T-cell (primary cell): ENCODE measurements at regions not wholly inside any gene's neighbourhood (a gene's known extent, or its start where the extent isn't known, plus 50 kb on each side); places are given as distances from the start of the nearest gene placed in this dataset.

Experiments used
- ATAC-seq, 4 experiments: fragments of 200-7000 bp in 3 of 4; fragments of 150-1000 bp in 1 of 4; cut with Tn5 transposase; replicated peaks in 1 of 4; 1 replicate in 3 of 4; 2 replicates in 1 of 4; pipeline ENCODE4 v1.10.0; 2021; ENCODE audit warnings: moderate library complexity in 3 of 4, mild to moderate bottlenecking in 2 of 4, moderate number of reproducible peaks in 1 of 4
- CTCF ChIA-PET, 2 donors: fragments of 300-600 bp; sonication (Branson Sonifier 250); formaldehyde crosslinking; loops; one replicate each; lab custom pipeline; 2022; ENCODE audit warnings: antibody characterized with exemption in 2 of 2; lab: Charles Lee
- POLR2A ChIA-PET, 2 donors: fragments of 300-600 bp; sonication (Branson Sonifier 250); formaldehyde crosslinking; loops; one replicate each; lab custom pipeline; 2022; ENCODE audit warnings: antibody characterized with exemption in 2 of 2; lab: Charles Lee
- DNase-seq, 35 experiments: peaks; one replicate each; pipeline versions ENCODE4 v3.0.0 to v3.0.0-alpha.2; 2013 to 2023
- H3K27ac ChIP-seq: one replicate; pipeline ENCODE4 v1.5.1; 2013; ENCODE audit warnings: low read length
- H3K27me3 ChIP-seq, 2 experiments: replicated peaks in 1 of 2; 1 replicate in 1 of 2; 2 replicates in 1 of 2; pipeline versions ENCODE4 v1.6.1 to v1.7.0; 2013; ENCODE audit warnings: low read length in 1 of 2, mixed read lengths in 1 of 2; ENCODE audit not compliant: control insufficient read depth in 2 of 2, insufficient read depth in 2 of 2; ENCODE audit errors: extremely low read depth in 1 of 2
- H3K36me3 ChIP-seq, 2 donors: 1 replicate in 1 of 2; 2 replicates in 1 of 2; pipeline versions ENCODE4 v1.6.1 to v1.7.0; 2013; ENCODE audit warnings: low read length in 1 of 2; ENCODE audit not compliant: control insufficient read depth in 2 of 2, insufficient read depth in 1 of 2; ENCODE audit errors: extremely low read depth in 1 of 2
- H3K4me1 ChIP-seq, 2 experiments: 1 replicate in 1 of 2; 2 replicates in 1 of 2; pipeline versions ENCODE4 v1.6.1 to v1.7.0; 2013; ENCODE audit warnings: low read length in 2 of 2, mixed read lengths in 1 of 2; ENCODE audit not compliant: insufficient read depth in 2 of 2, control insufficient read depth in 1 of 2; ENCODE audit errors: extremely low read depth in 1 of 2
- H3K4me3 ChIP-seq, 2 donors: 1 replicate in 1 of 2; 2 replicates in 1 of 2; pipeline versions ENCODE4 v1.5.1 to v1.7.0; 2013; ENCODE audit warnings: mild to moderate bottlenecking in 2 of 2, low read length in 1 of 2, moderate library complexity in 1 of 2; ENCODE audit not compliant: control insufficient read depth in 1 of 2; ENCODE audit errors: extremely low read depth in 1 of 2
- H3K9me3 ChIP-seq: 2 replicates; pipeline ENCODE4 v1.7.0; 2013
- H3K27ac Mint-ChIP-seq, 2 donors: one replicate each; pipeline ENCODE4 v1.8.0; 2020 to 2021; ENCODE audit warnings: mild to moderate bottlenecking in 2 of 2, mixed read lengths in 2 of 2
- H3K27me3 Mint-ChIP-seq, 2 donors: one replicate each; pipeline ENCODE4 v1.8.0; 2021 to 2022; ENCODE audit warnings: mixed read lengths in 2 of 2
- H3K36me3 Mint-ChIP-seq: one replicate; pipeline ENCODE4 v1.8.0; 2021; ENCODE audit warnings: mixed read lengths
- H3K4me1 Mint-ChIP-seq, 3 donors: one replicate each; pipeline ENCODE4 v1.8.0; 2020 to 2022; ENCODE audit warnings: mixed read lengths in 3 of 3, mild to moderate bottlenecking in 1 of 3
- H3K4me3 Mint-ChIP-seq, 3 donors: one replicate each; pipeline ENCODE4 v1.8.0; 2020 to 2022; ENCODE audit warnings: mild to moderate bottlenecking in 3 of 3, mixed read lengths in 3 of 3, moderate library complexity in 3 of 3
- H3K9me3 Mint-ChIP-seq, 3 donors: one replicate each; pipeline ENCODE4 v1.8.0; 2020 to 2022; ENCODE audit warnings: mixed read lengths in 3 of 3
- WGBS: methylation state at CpG from one replicate; pipeline ENCODE4 v1.1.5; 2013; ENCODE audit warnings: missing lambda C conversion rate; ENCODE audit not compliant: insufficient coverage; 5-methylcytosine and 5-hydroxymethylcytosine counted together

- Mint-ChIP-seq H3K27me3 (peaks cover 4 to 10% of the 10 kb centered on the region in 2 donors), H3K9me3 (no peaks in the 10 kb centered on the region), H3K4me1 (no peaks in the 10 kb centered on the region), H3K36me3 (no peaks in the 10 kb centered on the region), H3K4me3 (no peak overlapping the region), H3K27ac (no peak overlapping the region)
- DNase-seq (no peak), ATAC-seq (no peak)
- ChIA-PET POLR2A (no interaction called here), CTCF (no interaction called here)
- no peak overlapping the region for H3K27ac ChIP-seq
- no peaks in the 10 kb centered on the region for H3K9me3 ChIP-seq
- H3K4me3 ChIP-seq = no peak overlapping the region
- no peaks in the 10 kb centered on the region for H3K36me3 ChIP-seq
- WGBS = 80% methylated on average over 1 of the region's 6 CpGs
- H3K4me1 ChIP-seq = peaks cover 0 to 2% of the 10 kb centered on the region in 2 experiments
- H3K27me3 ChIP-seq = peaks cover 0 to 5% of the 10 kb centered on the region in 2 experiments
Observed at GRCh38 chr10:3401491-3401938, 228.9 kb upstream of the PITRM1 start.

- H3K9me3 ChIP-seq = no peaks in the 10 kb centered on the region
- no CpG with 5 or more reads among the region's 5 CpGs for WGBS
- Mint-ChIP-seq H3K4me3 (no peak overlapping the region), H3K9me3 (no peaks in the 10 kb centered on the region), H3K36me3 (no peaks in the 10 kb centered on the region), H3K27ac (no peak overlapping the region), H3K27me3 (peaks cover 6 to 9% of the 10 kb centered on the region in 2 donors), H3K4me1 (peaks cover 0 to 2% (median 0%) of the 10 kb centered on the region in 3 donors)
- H3K27me3 ChIP-seq = peaks cover 0 to 4% of the 10 kb centered on the region in 2 experiments
- DNase-seq (no peak), ATAC-seq (no peak)
- ChIA-PET POLR2A (no interaction called here), CTCF (no interaction called here)
- H3K4me1 ChIP-seq = peaks cover 0 to 2% of the 10 kb centered on the region in 2 experiments
- no peak overlapping the region for H3K4me3 ChIP-seq
- no peaks in the 10 kb centered on the region for H3K36me3 ChIP-seq
- no peak overlapping the region for H3K27ac ChIP-seq
Observed at GRCh38 chr10:3400348-3400747, 227.8 kb upstream of the PITRM1 start.

- CTCF ChIA-PET = no interaction called here
- no peaks in the 10 kb centered on the region for H3K36me3 Mint-ChIP-seq
- no peak overlapping the region for H3K27ac Mint-ChIP-seq
- peaks cover 0 to under 1% (median 0%) of the 10 kb centered on the region in 3 donors for H3K9me3 Mint-ChIP-seq
- H3K4me3 Mint-ChIP-seq = no peak overlapping the region
- Histone ChIP-seq H3K27me3 (peaks cover 0 to 10% of the 10 kb centered on the region in 2 experiments), H3K4me3 (no peak overlapping the region), H3K27ac (no peak overlapping the region), H3K36me3 (no peaks in the 10 kb centered on the region), H3K4me1 (peaks cover 0 to 2% of the 10 kb centered on the region in 2 experiments), H3K9me3 (no peaks in the 10 kb centered on the region)
- H3K27me3 Mint-ChIP-seq = peaks cover 9% of the 10 kb centered on the region in 2 donors
- peaks cover 0 to 2% (median 0%) of the 10 kb centered on the region in 3 donors for H3K4me1 Mint-ChIP-seq
- no peak for DNase-seq
- WGBS = no CpG with 5 or more reads among the region's 6 CpGs
- ATAC-seq = no peak
- POLR2A ChIA-PET = no interaction called here
Observed at GRCh38 chr10:3399756-3400155, 227.2 kb upstream of the PITRM1 start.

- Histone ChIP-seq H3K4me3 (no peak overlapping the region), H3K27me3 (peaks cover 0 to 12% of the 10 kb centered on the region in 2 experiments), H3K9me3 (no peaks in the 10 kb centered on the region), H3K4me1 (peaks cover 0 to 2% of the 10 kb centered on the region in 2 experiments), H3K36me3 (no peaks in the 10 kb centered on the region), H3K27ac (no peak overlapping the region)
- Mint-ChIP-seq H3K9me3 (peaks cover 0 to 6% (median 0%) of the 10 kb centered on the region in 3 donors), H3K36me3 (no peaks in the 10 kb centered on the region), H3K4me1 (peaks cover 0 to 4% (median 0%) of the 10 kb centered on the region in 3 donors), H3K27me3 (peaks cover 9 to 11% of the 10 kb centered on the region in 2 donors), H3K4me3 (no peak overlapping the region), H3K27ac (no peak overlapping the region)
- no peak for DNase-seq
- 84% methylated on average over 36 of the region's 46 CpGs for WGBS
- ChIA-PET CTCF (no interaction called here), POLR2A (no interaction called here)
- ATAC-seq = no peak
Observed at GRCh38 chr10:3398825-3399646, 226.5 kb upstream of the PITRM1 start.

- Mint-ChIP-seq H3K4me1 (peaks cover 0 to 6% (median 0%) of the 10 kb centered on the region in 3 donors), H3K9me3 (peaks cover 0 to 6% (median 0%) of the 10 kb centered on the region in 3 donors), H3K4me3 (no peak overlapping the region), H3K27me3 (peaks cover 6 to 11% of the 10 kb centered on the region in 2 donors), H3K36me3 (no peaks in the 10 kb centered on the region), H3K27ac (no peak overlapping the region)
- ChIA-PET POLR2A (no interaction called here), CTCF (no interaction called here)
- H3K27ac ChIP-seq = no peak overlapping the region
- ATAC-seq = no peak
- no peak overlapping the region for H3K4me3 ChIP-seq
- no peaks in the 10 kb centered on the region for H3K36me3 ChIP-seq
- no peak for DNase-seq
- WGBS = 87% methylated on average over 15 of the region's 23 CpGs
- peaks cover 0 to 12% of the 10 kb centered on the region in 2 experiments for H3K27me3 ChIP-seq
- H3K9me3 ChIP-seq = no peaks in the 10 kb centered on the region
- H3K4me1 ChIP-seq = peaks cover 0 to 2% of the 10 kb centered on the region in 2 experiments
Observed at GRCh38 chr10:3397846-3398245, 225.3 kb upstream of the PITRM1 start.

DNA sequence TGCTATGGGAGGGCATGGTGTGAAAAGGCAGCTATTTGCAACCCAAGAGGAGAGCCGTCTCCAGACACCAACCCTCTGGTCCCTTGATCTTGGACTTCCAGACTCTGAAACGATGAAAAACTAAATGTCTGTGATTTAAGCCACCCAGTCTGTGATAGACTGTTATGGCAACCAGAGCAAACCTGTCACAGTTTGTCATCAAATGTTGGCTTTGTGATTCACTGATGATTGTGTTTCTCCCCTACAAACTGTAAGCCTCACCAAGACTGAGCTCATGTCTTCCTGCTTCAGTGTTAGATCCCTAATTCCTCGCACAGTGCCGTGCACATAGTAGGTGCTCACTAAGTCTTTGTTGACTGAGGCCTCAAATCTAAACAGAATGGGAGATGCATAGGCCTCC lies 224.6 kb upstream of the PITRM1 start:
- no peak overlapping the region for H3K4me3 Mint-ChIP-seq
- no peak overlapping the region for H3K27ac Mint-ChIP-seq
- WGBS = 100% methylated on average over 1 of the region's 4 CpGs
- Histone ChIP-seq H3K27ac (no peak overlapping the region), H3K4me1 (peaks cover 0 to 2% of the 10 kb centered on the region in 2 experiments), H3K4me3 (no peak overlapping the region), H3K36me3 (no peaks in the 10 kb centered on the region), H3K27me3 (peaks cover 0 to 12% of the 10 kb centered on the region in 2 experiments), H3K9me3 (no peaks in the 10 kb centered on the region)
- ATAC-seq (no peak), DNase-seq (no peak)
- POLR2A ChIA-PET = no interaction called here
- peaks cover 0 to 6% (median 0%) of the 10 kb centered on the region in 3 donors for H3K4me1 Mint-ChIP-seq
- H3K9me3 Mint-ChIP-seq = peaks cover 0 to 6% (median 0%) of the 10 kb centered on the region in 3 donors
- CTCF ChIA-PET = no interaction called here
- peaks cover 6 to 8% of the 10 kb centered on the region in 2 donors for H3K27me3 Mint-ChIP-seq
- H3K36me3 Mint-ChIP-seq = no peaks in the 10 kb centered on the region
